HG03432 (cell line): ENCODE measurements at regions not wholly inside any gene's neighbourhood (a gene's known extent, or its start where the extent isn't known, plus 50 kb on each side); places are given as distances from the start of the nearest gene placed in this dataset.

Source experiments
- ATAC-seq: cut with Tn5 transposase; IDR thresholded peaks from one replicate; pipeline ENCODE4 v1.9.1; 2021; ENCODE audit warnings: mild to moderate bottlenecking, moderate library complexity; ENCODE audit not compliant: unreplicated experiment

- ATAC-seq = no peak
These were observed 55.1 kb downstream of the PJA1 start for GRCh38 chrX:69110116-69110530.

DNA sequence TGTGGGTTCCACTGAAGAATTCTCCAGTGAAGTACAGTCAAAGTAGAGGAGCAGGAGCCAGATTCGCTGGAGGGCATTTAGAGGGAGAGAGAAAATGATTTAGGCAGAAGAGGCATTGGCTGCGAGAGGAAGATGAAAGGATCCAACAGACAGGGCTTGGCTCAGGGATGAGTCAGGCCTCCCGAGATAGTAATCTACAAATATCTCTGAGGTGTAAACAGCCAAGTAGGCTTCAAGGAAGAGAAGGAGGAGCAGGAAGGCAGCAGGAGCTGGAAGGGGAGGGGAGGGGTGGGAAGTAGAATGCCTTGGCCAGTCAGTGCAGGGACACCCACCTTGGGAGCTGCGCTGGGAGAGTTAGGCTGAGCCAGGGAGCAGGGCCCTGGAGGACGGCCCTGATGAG lies 55.5 kb downstream of the PJA1 start:
- ATAC-seq = no peak

GRCh38 chrX:69109036-69109663 lies 56.1 kb downstream of the PJA1 start:
- ATAC-seq = no peak

- ATAC-seq = no peak
These were observed 57.4 kb downstream of the PJA1 start for GRCh38 chrX:69107747-69108401.

DNA sequence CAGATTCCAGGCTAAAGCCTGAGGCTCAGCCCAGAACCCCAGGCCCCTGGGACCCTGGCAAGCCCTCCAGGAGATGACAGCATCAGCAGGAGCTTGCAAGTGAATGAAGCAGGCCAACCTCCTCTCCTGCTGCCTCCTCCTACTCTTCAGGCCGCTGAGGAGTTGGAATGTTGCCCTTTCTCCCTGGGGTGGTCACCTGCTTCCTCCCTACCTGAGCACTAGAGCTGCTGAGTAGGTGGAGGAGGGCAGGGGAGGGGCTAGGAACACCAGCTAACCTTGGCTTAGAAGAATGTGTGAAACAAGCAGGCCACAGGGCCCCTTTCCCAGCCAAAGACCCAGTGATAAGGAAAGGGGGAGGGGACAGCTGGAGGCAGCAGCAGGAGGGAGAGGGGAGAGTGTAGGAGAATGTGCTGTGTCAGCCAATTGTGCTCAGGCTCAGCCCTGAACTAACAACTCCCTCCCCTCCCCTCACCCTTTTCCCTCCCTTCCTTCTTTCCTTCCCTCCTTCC lies 58.0 kb downstream of the PJA1 start:
- no peak for ATAC-seq

GRCh38 chrX:69104756-69105434 lies 60.4 kb downstream of the PJA1 start:
- ATAC-seq = no peak

DNA sequence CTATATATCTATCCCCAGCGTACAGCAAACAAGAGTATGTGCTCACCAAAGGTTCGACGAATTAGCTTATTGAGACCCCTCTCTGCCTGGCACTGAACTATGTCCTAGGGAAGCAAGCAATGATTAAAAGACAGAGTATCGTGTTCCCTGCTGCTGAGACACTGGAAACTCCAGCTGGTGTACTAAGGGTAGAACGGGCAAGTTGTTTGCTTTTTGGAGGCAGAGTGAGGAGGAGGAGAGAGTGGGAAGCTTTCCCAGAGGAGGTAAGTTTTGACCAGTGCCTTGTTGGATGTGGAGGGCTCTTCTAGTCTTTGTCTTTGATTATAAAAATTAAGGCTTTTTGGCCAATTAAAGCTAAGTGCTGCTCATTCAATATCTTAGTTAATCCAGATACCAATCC lies 61.7 kb downstream of the PJA1 start:
- ATAC-seq = no peak

- ATAC-seq = no peak
These were observed 62.5 kb downstream of the PJA1 start for GRCh38 chrX:69102612-69103194.

GRCh38 chrX:69101683-69102251 lies 63.5 kb downstream of the PJA1 start:
- no peak for ATAC-seq

DNA sequence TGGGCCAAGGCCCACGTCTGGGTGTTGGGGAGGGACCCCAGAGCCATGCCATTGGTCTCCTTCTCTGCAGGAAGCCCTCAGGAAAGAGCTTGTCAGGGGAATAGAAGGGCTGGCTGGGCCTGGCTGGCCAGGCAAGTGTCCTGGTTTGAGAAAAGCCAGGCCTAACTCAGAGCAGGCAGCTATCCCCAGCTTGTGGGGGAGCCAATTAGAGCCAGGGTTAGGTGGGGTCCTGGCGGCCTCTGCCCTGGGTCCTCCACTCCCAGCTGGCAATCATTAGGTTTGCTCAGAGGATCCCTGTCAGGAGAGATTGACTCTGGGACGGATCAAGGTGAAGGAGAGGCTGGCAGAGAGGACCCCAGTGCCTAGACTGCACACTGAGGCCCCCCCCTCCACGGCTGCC lies 64.8 kb downstream of the PJA1 start:
- ATAC-seq = no peak

DNA sequence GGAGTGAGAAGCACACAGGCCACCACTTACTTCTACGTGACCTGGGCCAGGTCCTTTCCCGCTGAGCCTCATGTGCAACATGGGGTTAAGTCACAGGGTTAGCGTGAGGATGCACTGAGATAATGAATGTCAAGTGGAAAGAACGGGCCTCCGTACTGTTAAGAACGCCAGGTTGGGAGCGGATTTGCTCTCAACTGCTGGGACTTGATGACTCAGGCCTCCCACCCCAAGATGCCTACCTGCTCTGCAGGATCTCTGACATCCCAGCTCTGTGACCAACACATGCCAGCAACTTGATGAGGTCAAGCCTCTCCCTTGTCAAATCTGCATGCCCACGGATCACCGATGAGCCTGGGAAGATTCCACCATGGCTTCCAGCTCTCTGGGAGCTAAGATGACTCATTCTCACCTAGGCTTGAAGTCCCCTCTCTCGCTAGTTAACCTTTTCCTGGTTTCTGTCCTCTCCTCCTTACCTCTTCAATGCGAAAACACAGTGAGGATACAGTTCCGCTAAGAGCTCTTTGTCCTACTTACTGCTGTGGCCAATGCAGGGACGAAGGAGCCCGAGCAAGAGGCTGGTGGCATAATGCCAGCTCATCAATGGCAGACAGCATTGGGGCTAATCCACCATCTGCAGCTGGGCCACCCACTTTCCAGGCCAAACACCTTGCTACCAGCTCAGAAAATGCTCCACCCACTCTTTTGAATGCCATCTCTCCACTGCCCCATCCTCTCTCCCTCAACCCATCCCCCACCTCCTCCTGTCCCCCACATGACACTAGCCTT lies 67.6 kb downstream of the PJA1 start:
- ATAC-seq = no peak

- ATAC-seq = no peak
These were observed 68.3 kb downstream of the PJA1 start for GRCh38 chrX:69096963-69097362.

- no peak for ATAC-seq
These were observed 70.1 kb downstream of the PJA1 start for GRCh38 chrX:69094977-69095669.

DNA sequence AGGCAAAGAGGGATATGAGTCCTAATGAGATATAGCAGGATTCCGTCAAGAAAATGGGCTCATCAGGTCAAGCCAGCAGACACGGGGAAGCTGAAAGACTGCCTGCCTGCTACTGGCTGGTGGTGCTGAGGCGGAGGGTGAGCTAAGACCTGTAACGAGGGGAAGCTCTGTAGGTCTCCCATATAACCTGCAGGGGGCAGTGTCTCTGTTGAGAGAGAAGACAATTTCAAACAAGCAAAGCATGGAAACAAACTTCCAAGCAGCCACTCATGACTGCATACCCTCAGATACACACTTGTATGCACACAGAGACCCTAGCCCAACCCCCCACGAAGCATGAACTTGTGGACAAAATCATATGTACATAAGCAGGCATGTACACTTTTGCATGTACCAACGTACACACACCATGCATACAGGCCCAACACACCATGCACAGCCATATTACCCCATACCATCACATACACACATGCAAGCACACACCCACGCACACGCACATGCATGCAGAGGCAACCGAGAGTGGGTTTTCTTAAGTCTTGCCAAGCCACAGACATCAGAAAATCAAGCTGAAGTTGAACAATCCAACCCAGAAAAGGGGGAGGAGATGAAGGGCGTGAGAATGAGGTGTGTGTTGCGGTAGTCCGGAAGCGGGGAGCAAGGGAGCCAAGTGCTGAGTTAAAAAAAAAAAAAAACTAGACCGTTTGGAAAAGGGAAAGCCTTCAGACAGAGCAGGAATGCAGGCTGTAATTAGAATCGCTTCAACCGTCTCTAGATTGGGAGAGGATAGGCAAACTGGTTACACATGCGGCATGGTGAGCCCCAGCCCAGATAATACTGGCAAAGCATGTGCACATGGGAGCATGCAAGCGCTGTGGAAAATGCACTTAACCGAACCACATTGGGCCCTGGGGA lies 71.0 kb downstream of the PJA1 start:
- no peak for ATAC-seq

- no peak for ATAC-seq
These were observed 75.2 kb downstream of the PJA1 start for GRCh38 chrX:69090022-69090421.

GRCh38 chrX:69089203-69089602 lies 76.0 kb downstream of the PJA1 start:
- ATAC-seq = no peak

GRCh38 chrX:69088171-69088938 lies 76.9 kb downstream of the PJA1 start:
- no peak for ATAC-seq

DNA sequence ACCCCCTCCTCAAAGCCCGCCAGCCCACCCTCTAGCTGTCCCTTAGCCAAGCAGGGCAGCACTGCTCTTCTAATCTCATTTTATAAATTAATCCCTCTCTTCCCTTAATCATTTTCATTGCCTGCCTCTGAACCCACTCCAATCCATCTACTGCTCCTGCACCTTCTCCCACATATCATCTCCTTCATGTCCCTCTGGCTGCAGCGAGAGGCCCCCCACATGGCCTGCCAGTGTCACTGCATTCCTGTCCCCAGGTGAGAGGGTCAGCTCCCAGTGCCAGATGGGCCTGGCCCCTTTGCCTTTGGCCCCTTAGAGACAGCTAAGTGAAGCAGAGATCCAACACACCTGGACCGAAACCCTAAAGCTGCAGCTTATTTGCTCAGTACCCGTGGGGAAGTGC lies 79.4 kb downstream of the PJA1 start:
- ATAC-seq = no peak
